HG02678 (cell line): ENCODE measurements at regions not wholly inside any gene's neighbourhood (a gene's known extent, or its start where the extent isn't known, plus 50 kb on each side); places are given as distances from the start of the nearest gene placed in this dataset.

Experiments used
- ATAC-seq: cut with Tn5 transposase; IDR thresholded peaks from one replicate; pipeline ENCODE4 v1.9.1; 2021; ENCODE audit warnings: mild to moderate bottlenecking, moderate library complexity; ENCODE audit not compliant: unreplicated experiment

DNA sequence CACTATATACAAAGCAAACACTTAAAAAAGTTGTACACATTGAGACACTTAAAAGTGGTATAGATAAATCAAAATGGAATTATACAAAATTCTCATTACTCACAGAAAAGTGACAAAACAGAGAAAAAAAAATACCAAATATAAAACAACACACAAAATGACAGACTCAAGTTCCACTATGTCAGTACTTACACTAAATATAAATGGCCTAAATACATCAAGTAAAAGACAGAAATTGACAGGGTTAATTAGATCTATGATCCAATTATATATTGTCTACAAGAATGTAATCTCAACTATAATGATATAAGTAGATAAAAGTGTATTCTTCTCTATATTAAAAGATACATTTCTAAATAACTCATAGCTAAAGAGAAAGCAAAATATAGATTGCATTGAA is 401.6 kb upstream of the PFKP start:
- ATAC-seq, result no peak

DNA sequence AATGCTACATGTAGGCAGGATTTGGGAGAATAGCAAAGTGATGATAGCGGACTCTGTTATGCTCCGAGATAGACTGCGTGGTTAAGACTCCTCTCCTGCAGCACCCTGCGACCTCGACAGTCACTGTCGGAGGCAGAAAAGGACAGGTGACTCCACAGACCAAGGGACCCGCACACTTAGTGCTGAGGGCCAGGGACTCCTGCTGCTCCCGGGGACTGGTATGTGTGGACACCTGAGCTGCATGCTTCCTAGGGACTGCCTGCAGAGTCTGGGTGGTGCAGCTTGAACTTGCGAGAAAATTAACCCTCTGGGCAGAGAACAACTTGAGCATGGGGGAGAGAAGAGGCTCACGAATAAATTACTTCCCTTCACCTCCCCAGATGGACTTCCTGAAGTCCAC is 407.1 kb upstream of the PFKP start:
- no peak for ATAC-seq

DNA sequence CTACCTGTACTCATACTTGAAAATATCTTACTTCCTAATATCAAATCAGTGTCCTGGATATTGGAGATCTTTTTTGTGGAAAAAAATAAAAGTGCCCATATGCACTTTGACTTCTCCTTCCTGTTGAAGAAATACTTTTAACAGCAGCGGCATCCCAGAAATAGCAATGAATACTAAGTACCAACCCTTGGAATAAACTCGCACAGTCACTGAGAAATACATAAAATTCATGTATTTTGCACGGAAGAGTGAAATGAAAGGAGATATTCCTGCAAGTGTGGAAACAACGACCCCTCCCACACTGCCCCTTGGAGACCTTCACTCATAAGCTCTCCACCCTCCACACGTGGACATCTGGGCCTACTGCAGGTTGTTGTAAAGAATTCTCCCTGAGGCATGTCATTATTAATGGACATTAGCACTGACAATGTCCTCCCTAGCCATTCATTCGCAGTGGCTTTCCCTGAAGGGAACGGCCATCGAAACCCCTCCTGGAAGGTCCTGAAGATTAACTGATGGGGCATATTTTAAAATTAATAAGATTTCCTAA is 407.6 kb upstream of the PFKP start:
- no peak for ATAC-seq

DNA sequence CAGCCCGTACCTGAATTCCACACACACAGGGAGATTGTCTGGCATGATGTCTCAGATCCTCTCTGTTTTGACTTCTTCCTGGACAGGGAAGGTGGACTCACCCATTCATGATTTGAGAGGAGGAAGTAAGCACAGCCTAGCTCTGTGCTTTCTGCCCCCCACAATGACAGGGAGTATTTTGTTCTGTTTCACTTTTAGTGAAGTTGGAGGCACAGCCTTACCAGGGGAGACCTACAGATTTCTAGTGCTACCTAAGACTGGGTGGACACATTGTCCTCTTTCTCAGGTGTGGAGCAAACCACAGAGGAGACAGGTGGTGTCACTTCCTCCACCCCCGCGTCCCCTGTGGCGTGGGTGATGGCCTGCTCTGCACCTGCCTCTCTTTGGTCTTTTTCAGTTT is 408.6 kb upstream of the PFKP start:
- ATAC-seq, result no peak

DNA sequence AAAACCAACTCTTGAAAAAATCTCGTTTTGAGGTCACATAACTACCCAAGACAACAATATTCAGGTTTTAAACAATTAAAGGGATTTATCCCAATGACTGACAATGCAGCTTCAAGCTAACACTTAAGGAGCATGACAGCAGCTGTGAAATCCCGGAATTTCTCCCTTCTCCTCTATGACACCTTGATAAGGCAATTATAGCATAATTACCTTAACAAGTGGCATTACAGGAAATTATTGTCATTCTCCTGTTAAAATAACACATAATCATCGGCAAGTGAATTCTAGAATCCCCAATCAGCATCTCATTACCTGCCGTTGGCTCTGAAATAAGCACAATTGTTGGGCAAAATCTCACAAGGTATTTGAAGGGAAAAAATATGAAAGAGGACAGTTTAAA is 417.0 kb upstream of the PFKP start:
- no peak for ATAC-seq

DNA sequence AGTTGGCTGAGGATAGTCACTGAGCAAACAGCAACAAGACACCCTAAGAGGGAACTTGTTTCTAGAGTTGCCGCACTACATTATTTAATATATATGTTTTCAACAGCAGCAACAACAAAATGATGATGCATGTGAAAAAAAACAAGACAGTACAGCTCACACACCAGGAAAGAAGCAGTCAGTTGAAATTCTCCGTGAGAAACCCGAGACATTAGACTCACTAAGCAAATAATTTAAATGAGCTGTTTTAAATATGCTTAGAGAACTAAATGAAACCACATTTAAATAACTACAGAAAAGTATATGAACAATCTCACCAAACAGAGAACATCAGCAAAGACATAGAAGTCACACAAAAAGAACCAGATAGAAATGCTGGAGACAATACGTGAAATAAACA is 426.3 kb upstream of the PFKP start:
- ATAC-seq, result no peak

DNA sequence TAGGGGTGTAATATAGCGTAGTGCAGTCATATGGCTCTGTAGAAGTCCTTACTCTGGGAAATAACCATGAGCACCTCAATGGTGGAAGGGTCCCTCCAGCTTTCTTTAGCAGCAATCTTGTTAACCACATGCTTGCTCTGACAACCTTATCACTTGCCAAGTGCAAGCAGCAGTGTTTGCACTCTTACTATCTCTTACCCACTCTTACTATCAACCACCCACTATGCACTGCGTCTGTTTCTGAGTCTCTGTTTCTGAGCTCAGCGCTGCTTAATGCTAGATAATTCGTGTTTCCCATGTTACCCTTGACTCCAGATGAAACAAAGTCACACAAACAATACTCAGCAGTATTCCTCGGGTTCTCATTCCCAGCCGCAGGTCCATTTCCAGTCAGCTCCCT is 433.7 kb upstream of the PFKP start:
- no peak for ATAC-seq

DNA sequence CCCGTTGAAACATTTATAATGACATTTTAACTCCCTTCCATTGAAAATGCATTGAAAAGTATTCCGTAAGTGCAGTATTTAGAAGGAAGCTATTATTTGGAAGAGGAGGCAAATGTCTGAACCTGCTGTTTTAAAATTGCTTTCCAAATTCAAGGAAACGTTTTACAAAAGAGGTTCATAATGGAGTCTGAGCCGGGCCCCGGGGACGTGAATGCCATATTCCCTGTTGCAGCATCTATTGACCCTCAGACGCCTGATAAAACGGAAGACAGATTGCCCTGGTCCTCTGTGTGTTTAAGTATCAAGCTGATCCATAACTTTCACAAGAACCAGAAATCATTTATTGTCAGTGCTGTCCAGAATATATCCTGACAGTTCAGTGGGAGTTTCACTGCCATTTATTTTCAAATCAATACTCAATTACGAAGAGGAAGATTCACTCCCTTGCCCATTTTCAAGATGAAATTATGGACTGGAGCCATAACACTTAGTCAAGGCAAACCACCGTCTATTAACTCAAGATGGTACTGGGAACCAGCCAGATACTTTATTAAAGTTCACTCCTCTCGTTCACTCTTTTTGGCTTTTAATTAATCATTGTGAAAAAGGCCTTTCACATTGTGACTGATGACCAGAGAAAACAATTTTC is 435.7 kb upstream of the PFKP start:
- ATAC-seq, result no peak

DNA sequence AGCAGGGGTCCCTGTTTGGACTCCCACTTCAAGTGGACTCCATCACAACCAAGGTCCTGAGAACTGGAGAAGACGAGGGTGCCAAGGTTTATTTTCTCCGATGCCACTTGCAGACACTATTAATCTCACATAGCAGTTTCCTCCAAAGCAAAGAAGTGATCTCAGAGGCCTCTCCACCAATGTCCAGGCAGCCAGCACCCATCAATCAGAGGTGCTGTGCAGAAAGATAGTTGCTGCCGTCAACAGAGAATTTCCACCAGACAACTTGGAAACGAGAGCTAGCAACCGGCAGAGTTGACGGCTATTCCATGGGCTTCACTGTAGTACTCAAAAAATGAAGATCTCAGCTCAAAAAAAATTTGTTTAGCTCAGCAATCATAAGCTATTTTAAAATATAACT is 438.6 kb upstream of the PFKP start:
- no peak for ATAC-seq

DNA sequence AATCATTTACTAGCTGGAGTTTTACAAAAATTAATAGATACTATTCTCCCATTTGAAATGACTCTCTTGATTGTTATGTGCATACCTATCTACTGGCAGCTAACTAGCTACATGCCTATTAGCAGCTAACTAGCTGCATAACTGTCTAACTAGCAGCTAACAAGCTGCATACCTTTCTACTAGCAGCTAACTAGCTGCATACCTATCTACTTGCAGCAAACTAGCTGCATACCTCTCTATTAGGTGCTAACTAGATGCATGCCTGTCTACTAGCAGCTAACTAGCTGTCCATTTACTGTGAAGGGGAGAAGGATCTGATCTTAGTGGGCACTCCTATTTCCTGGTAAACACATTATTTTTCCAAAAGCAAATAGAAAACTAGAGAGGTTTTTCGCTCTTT is 439.4 kb upstream of the PFKP start:
- ATAC-seq, result no peak

DNA sequence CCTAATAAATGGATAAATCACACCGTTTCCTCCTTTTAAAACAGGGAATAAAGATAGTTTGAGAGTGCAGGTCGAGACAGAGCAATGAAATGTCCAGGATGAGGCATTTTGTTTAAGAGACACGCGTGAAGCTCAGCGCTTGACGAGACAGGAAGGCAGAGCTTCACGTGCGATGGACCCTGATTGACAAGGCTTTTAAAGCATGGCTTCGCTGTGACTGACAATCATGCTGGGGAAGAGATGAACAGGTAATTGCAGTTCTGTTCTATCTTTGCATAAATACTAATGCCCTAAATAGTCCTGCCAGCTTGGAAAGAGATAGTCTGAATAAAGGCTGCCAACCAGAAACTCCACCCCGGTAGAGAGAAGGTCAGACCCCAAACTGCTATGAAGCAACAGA is 442.3 kb upstream of the PFKP start:
- ATAC-seq, result no peak

DNA sequence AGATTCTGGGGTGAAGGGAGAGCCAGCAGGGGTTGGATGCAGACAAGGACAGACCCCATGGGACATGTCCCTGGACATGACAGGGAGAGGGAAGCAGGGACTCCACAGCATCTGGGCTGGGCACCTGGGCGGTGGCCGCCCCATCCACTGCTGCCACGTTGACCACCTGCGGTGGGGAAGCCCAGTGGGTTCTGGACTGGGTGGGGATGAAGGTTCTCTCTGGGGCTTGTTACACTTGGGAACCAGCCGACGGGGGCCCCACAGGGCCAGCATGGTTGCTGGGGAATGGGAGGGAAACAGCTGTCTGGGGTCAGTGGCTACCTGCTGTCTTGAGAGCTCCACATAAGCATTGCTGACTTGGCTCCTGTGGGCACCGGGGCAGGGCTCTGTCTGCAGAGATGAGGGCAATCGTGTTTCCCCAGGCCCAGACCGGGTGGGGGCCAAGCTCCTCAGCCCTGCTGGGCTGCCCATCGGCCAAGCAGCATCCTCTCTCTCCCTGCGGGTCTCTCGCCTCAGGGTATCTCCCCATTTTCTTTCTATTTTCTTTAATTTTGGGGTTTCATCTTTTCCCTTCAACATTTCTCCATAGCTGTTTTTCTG is 443.6 kb upstream of the PFKP start:
- ATAC-seq, result no peak

DNA sequence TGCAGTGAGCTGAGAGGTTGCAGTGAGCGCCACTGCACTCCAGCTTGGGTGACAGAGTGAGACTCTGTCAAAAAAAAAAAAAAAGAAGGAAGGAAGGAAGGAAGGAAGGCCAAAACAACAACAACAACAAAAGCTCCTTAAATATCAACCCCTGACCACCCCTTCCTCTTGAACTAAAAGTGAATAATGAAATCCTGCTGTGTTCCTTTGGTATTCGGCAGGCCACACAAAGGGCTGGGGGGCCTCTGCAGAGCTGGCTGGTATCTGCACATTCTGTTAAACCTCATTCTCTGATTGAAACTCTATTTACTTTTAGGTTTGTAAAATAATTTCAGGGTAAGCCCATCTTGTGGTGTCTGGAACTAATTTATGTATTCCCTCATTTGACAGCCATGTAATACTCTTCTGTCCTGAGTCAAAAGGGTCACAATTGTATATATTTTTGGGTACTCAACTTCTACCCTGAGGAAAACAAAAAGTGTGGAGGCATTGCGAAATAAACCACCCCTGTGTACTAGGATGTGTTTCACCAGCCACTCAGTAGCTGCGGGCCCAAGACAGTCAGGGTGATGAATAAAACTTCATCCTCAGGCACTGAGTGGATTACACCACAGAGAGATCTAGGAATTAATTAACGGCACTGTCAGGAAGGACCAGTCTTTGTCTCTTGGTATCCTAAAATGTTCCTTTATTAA is 446.4 kb upstream of the PFKP start:
- no peak for ATAC-seq

DNA sequence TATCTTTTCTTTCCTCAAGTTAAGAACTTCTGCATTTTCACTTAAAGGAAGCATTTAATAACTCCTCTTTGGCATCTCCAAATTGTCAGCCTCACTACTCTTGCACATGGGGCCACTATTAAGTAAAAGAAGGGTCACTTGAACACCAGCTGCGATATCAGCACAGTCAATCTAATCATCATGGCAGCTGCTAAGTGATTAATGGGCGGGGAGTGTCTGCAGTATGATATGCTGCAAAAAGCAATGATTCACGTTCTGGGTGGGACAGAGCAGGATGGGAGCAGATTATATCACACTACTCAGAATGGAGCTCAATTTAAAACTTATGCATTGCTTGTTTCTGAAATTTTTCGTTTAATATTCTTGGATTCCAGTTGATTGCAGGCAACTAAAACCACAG is 447.4 kb upstream of the PFKP start:
- ATAC-seq, result no peak

DNA sequence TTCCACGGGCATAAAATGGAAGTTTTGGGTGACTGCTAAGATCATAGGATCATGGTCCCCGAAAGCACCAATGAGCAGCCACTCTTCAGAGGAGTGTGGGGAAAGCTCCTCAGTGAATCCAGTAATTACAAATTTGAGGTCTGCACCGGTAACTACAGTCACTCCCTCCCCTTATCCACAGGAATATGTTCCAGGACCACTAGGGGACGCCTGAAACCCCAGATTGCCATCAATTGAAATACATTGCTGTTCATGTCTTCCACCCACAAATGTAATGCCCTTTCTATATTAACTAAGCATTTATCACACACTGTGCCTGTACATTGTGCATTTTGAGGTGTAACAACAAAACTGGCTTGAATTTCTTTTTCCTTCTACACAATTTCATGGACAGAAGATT is 447.9 kb upstream of the PFKP start:
- no peak for ATAC-seq

DNA sequence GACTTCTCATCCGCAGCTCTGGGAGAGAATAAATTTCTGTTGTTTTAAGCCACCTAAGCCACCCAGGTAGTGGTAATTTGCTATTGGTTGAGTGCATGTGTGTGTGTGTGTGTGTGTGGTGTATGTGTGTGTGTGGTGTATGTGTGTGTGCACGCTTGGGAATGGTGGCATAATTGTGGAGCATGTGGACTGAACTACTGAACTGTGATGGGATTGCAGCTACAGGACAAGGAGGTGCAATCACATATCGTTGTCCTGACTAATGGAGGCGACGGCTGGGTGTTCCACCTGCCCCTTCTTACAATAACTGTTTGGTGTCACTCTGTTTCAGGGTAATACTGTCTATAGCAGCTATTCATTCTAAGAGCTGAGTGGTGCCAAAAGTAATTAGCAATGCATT is 448.7 kb upstream of the PFKP start:
- no peak for ATAC-seq

DNA sequence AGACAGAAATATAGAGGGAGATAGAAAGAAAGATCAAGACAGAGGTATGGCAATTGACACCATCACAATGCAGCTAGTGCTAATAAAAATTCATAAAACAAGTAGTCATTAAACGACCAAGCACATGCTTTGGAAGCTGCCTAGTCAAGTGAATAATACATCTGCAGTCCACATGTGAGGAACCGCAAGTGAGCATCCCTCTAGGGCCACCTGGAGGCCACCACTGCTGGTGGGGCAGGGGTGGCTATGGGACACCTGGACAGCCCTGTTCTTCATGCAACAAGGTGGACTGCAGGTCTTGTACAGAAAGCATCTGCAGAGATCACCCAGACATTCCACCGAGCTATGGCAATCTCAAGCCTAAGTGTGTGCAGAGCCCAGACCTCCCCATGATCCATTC is 451.1 kb upstream of the PFKP start:
- ATAC-seq, result no peak

DNA sequence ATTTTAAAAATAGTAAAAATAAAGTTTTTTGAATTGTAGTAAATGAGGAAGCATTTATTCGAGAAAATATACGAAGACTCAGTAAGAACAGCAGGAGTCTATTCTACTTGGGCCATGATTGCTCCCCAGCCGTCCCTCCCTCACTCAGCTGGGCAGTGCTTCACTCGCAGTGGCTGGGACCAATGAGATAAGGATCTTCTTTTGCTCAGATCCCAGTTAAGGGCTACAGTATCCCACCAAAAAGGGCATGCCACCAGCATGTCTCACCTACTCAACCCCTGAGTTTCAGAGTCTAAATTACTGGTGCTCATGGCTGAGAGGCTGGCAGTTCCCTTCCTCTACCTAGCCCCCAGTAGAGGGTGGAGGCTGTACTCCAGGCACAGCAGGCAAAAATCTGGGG is 455.7 kb upstream of the PFKP start:
- no peak for ATAC-seq

DNA sequence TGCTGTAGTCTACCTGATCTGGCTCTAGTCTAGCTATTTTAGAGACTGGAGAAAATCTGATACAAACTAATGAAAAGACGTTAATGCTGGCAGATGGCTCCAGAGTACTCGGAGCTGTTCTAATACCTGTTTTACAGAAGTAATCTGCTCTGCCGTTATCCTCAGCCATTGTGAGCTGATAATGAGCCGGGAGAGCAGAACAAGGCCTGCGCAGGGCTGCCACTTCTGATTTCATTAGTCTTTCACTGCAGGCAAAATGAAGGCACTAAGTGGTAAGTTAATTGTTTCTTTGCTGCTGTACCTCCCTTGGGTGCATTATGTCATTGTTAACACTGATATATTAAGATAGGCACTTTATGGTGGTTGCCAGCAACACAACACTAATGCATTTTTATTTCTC is 456.4 kb upstream of the PFKP start:
- ATAC-seq, result no peak

DNA sequence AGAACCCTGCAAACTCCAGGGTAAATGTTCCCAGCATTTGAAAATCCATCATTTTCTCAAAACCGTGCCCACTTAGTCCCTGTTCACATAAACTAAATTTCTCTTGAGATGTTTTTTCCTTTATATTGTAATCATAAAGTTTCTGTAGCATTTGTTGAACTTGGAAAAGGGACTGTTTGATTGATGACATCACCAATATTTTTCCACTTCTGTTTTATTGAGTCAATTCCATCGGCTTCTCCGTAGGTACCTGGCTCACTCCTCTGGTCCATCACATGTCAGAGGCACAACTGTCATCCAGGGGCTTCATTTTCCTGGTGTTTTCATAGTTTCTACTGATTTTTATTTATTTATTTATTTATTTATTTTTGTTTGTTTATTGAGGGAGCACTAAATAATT is 462.5 kb upstream of the PFKP start:
- ATAC-seq, result no peak

DNA sequence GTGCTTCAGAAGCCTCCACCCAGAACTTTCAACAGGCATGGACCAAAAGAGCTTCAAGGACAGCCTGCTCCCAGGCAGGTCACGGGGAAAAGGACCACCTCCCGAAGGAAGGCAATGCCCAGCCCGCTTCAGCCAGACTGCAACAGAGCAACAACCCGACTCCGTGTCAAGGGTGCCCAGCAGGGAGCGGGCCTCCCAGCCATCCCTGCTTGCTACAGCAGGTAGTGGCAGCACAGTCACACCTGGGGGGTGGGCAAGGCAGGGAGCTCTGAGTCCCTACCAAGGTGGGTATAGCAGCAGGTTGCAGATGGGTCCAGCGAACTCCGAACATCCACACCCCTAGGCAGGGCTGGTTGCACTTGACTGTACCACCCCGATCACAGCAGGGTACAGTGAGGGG is 467.8 kb upstream of the PFKP start:
- no peak for ATAC-seq

DNA sequence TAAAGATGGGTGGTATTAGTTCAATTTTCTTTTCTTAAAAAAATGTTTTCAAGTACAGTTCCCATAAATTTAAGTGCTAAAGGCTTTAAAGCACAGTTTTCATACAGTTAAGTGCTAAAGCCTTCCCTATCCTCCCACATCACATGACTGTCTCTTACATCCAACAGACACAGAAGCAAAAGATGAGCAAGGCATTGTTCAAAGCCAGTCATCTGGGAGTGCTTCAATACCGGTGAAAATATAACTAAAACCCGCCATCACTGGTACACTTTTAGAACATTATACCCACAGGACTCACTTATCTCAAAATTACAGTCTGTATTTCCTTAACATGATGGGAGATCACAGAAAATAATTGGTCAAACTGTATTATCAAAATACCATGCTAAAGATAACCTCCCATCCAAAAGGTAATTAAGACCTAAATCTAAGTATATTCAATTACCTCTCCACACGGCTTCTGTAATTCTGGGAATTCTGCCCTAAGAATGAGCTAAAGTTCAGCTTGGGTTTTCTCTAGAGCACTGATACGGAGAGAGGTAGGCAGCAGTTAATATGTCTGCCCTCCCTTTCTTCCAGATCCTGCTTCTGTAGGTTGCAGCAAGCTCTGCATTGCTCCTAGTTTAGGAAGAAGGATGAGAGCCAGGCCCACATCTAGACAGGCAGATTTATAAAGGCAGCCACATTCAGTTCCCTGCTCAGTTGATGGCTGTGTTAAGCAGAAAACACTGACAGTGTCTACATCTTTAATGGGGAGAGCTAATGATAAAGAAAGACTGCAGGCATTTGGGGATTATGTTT is 474.8 kb upstream of the PFKP start:
- ATAC-seq, result no peak
